ENCODE measurements at regions not wholly inside any gene's neighbourhood (a gene's known extent, or its start where the extent isn't known, plus 50 kb on each side); places are given as distances from the start of the nearest gene placed in this dataset.

DNA sequence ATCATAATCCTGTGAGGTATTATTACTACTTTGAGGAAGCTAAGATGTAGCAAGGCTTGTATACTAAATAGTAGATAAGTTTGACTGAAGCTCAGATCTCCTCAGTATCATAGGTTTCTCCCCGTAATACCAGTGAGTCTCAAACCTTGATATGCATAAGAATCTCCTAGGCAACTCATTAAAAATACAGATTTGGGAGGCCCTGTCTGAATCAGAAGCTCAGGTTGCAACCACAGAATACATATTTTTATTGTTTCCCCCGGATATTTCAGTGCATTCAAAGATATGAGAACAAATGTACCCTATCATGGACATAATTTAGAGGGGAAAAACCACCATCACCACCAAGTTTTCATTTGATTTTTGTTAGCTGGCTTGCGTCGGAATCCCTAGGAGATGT lies 242.1 kb upstream of the C2CD4B start:
- Histone ChIP-seq H3F3A (ENCODE audit: insufficient read depth, low read depth) (no peaks in the 10 kb centered on the region), H3K27me3 (ENCODE audit: insufficient read depth, low read depth) (no peaks in the 10 kb centered on the region), H3K79me2 (ENCODE audit: low read depth) (no peaks in the 10 kb centered on the region), H3K27ac (no peak overlapping the region), H3K36me3 (ENCODE audit: low read depth) (no peaks in the 10 kb centered on the region), H3K9me3 (ENCODE audit: insufficient read depth, low read depth) (no peaks in the 10 kb centered on the region), H4K20me1 (ENCODE audit: insufficient read depth) (no peaks in the 10 kb centered on the region), H3K4me3 (no peak overlapping the region), H3K9me2 (ENCODE audit: insufficient read depth) (no peaks in the 10 kb centered on the region), H2AFZ (no peak overlapping the region), H3K4me1 (replicated peaks; ENCODE audit: insufficient read depth) (no peaks in the 10 kb centered on the region), H3K4me2 (no peak overlapping the region)
- POLR2A ChIA-PET (ENCODE audit: unreplicated experiment) = no interaction called here
- TF ChIP-seq EZH2 (IDR thresholded peaks at IDR 0.05; ENCODE audit: low read depth) = no peak
- TF ChIP-seq, protein P1, sequence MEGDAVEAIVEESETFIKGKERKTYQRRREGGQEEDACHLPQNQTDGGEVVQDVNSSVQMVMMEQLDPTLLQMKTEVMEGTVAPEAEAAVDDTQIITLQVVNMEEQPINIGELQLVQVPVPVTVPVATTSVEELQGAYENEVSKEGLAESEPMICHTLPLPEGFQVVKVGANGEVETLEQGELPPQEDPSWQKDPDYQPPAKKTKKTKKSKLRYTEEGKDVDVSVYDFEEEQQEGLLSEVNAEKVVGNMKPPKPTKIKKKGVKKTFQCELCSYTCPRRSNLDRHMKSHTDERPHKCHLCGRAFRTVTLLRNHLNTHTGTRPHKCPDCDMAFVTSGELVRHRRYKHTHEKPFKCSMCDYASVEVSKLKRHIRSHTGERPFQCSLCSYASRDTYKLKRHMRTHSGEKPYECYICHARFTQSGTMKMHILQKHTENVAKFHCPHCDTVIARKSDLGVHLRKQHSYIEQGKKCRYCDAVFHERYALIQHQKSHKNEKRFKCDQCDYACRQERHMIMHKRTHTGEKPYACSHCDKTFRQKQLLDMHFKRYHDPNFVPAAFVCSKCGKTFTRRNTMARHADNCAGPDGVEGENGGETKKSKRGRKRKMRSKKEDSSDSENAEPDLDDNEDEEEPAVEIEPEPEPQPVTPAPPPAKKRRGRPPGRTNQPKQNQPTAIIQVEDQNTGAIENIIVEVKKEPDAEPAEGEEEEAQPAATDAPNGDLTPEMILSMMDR (conservative IDR thresholded peaks at IDR 0.05) = no peak
- intact Hi-C loops (cut with micrococcal nuclease; ENCODE audit: unreplicated experiment) = no loop called here
- BruUV-seq (replicated peaks) = no TSS peak
- CTCF ChIA-PET = no interaction called here
- no peak for DNase-seq

DNA sequence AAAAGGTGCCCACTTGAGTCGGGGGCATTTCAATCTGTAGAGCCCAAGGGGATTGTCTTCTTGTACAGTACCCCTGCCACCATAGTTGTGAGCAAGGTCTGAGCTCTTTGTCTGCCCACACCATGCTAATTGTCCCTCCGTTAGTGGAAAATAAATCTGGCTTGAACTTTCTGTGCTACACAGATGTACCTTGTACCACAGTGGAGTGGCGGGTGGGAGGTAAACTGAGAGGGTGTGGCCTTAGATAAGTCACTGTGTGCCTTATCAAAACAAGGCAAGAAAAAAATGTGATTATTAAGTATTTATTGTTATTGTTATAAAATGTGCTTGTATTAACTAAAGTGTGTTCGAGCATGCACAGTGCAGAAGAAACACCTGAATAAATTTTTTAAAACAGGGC lies 242.9 kb upstream of the C2CD4B start:
- Histone ChIP-seq H3K27ac (no peak overlapping the region), H3K9me3 (ENCODE audit: insufficient read depth, low read depth) (no peaks in the 10 kb centered on the region), H3K79me2 (ENCODE audit: low read depth) (no peaks in the 10 kb centered on the region), H3K27me3 (ENCODE audit: insufficient read depth, low read depth) (no peaks in the 10 kb centered on the region), H3K4me1 (replicated peaks; ENCODE audit: insufficient read depth) (no peaks in the 10 kb centered on the region), H3F3A (ENCODE audit: insufficient read depth, low read depth) (no peaks in the 10 kb centered on the region), H3K9me2 (ENCODE audit: insufficient read depth) (no peaks in the 10 kb centered on the region), H2AFZ (no peak overlapping the region), H3K4me3 (no peak overlapping the region), H4K20me1 (ENCODE audit: insufficient read depth) (no peaks in the 10 kb centered on the region), H3K36me3 (ENCODE audit: low read depth) (no peaks in the 10 kb centered on the region), H3K4me2 (no peak overlapping the region)
- DNase-seq = no peak
- BruUV-seq (replicated peaks) = no TSS peak
- intact Hi-C loops (cut with micrococcal nuclease; ENCODE audit: unreplicated experiment) = no loop called here
- no peak for TF ChIP-seq EZH2 (IDR thresholded peaks at IDR 0.05; ENCODE audit: low read depth)
- TF ChIP-seq, protein P1 (conservative IDR thresholded peaks at IDR 0.05) = no peak
- POLR2A ChIA-PET (ENCODE audit: unreplicated experiment) = no interaction called here
- CTCF ChIA-PET = no interaction called here

DNA sequence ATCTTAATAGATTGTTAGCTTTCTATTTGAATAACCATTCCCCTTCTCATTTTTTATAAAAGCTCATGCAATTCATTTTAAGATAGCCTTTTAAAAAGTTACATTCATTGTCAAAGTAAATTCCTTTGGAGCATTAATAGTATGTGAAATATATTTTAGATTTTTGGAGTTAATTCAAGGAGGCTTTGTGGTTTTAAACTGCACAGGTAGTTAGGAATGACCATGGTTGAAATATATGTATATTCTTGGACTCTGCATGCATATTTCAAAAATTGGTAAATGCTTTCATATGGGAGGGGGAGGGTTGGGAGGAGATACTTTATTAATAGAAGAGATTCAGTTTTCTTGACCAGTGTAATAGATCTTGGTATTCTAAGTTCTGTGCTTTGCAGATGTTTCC lies 244.4 kb upstream of the C2CD4B start:
- CTCF ChIA-PET = no interaction called here
- H3K79me2 ChIP-seq (ENCODE audit: low read depth) = no peaks in the 10 kb centered on the region
- intact Hi-C loops (cut with micrococcal nuclease; ENCODE audit: unreplicated experiment) = no loop called here

More for the DNA sequence above, 244.4 kb upstream of the C2CD4B start:
- no peaks in the 10 kb centered on the region for H3K4me1 ChIP-seq (replicated peaks; ENCODE audit: insufficient read depth)
- H3K27ac ChIP-seq = no peak overlapping the region
- H3K36me3 ChIP-seq (ENCODE audit: low read depth) = no peaks in the 10 kb centered on the region
- POLR2A ChIA-PET (ENCODE audit: unreplicated experiment) = no interaction called here
- H3K4me3 ChIP-seq = no peak overlapping the region
- no peaks in the 10 kb centered on the region for H3F3A ChIP-seq (ENCODE audit: insufficient read depth, low read depth)
- no peaks in the 10 kb centered on the region for H3K27me3 ChIP-seq (ENCODE audit: insufficient read depth, low read depth)
- no TSS peak for BruUV-seq (replicated peaks)
- no peaks in the 10 kb centered on the region for H3K9me2 ChIP-seq (ENCODE audit: insufficient read depth)
- no peaks in the 10 kb centered on the region for H4K20me1 ChIP-seq (ENCODE audit: insufficient read depth)
- TF ChIP-seq EZH2 (IDR thresholded peaks at IDR 0.05; ENCODE audit: low read depth) = no peak
- TF ChIP-seq, protein P1 (conservative IDR thresholded peaks at IDR 0.05) = no peak
- H3K4me2 ChIP-seq = no peak overlapping the region
- DNase-seq = no peak
- no peaks in the 10 kb centered on the region for H3K9me3 ChIP-seq (ENCODE audit: insufficient read depth, low read depth)
- no peak overlapping the region for H2AFZ ChIP-seq
